H1 (cell line): ENCODE measurements at regions not wholly inside any gene's neighbourhood (a gene's known extent, or its start where the extent isn't known, plus 50 kb on each side); places are given as distances from the start of the nearest gene placed in this dataset.

Experiments used
- CTCF ChIA-PET: fragments of 300-600 bp; sonication (Branson Sonifier 250); formaldehyde crosslinking; loops from one replicate; lab custom pipeline; 2021; ENCODE audit not compliant: partially characterized antibody; lab: Charles Lee
- POLR2A ChIA-PET: fragments of 300-600 bp; sonication (Branson Sonifier 250); formaldehyde crosslinking; loops from one replicate; lab custom pipeline; 2021; ENCODE audit warnings: inconsistent platforms; ENCODE audit not compliant: partially characterized antibody; lab: Charles Lee
- DNase-seq, 2 experiments: peaks; one replicate each; pipeline versions ENCODE4 v3.0.0 to v3.0.0-alpha.2; 2010 to 2022; ENCODE audit warnings: low spot score in 2 of 2, low read depth in 1 of 2, mixed read lengths in 1 of 2
- FAIRE-seq: peaks from 2 replicates; lab custom pipeline; 2011; peaks lifted over from hg19 to GRCh38; lab: Jason Lieb, UNC
- H2AFZ ChIP-seq: 2 replicates; pipeline ENCODE4 v1.8.1; 2012; ENCODE audit warnings: low read length, inconsistent platforms
- H2AK5ac ChIP-seq: 2 replicates; pipeline ENCODE4 v1.6.1; 2013; ENCODE audit warnings: low read depth, low read length
- H2BK120ac ChIP-seq: replicated peaks from 2 replicates; pipeline ENCODE3; 2013; ENCODE audit warnings: low read depth, low read length, inconsistent platforms
- H2BK12ac ChIP-seq: 2 replicates; pipeline ENCODE4 v1.6.1; 2013; ENCODE audit warnings: low read depth, low read length
- H2BK15ac ChIP-seq: 2 replicates; pipeline ENCODE4 v1.6.1; 2013; ENCODE audit warnings: low read length
- H2BK20ac ChIP-seq: 2 replicates; pipeline ENCODE4 v1.6.1; 2013; ENCODE audit warnings: low read length
- H2BK5ac ChIP-seq: 2 replicates; pipeline ENCODE4 v1.6.1; 2013; ENCODE audit warnings: low read depth, low read length
- H3K14ac ChIP-seq: 2 replicates; pipeline ENCODE4 v1.6.1; 2013; ENCODE audit warnings: inconsistent platforms; ENCODE audit not compliant: insufficient read length
- H3K18ac ChIP-seq: 2 replicates; pipeline ENCODE4 v1.6.1; 2013; ENCODE audit warnings: low read length; ENCODE audit errors: extremely low read depth
- H3K23ac ChIP-seq: 2 replicates; pipeline ENCODE4 v1.6.1; 2013; ENCODE audit warnings: inconsistent platforms; ENCODE audit not compliant: insufficient read length
- H3K23me2 ChIP-seq: 2 replicates; pipeline ENCODE4 v1.6.1; 2013; ENCODE audit warnings: low read depth, low read length
- H3K27ac ChIP-seq: 2 replicates; pipeline ENCODE4 v1.6.1; 2011; ENCODE audit warnings: low read depth, low read length, inconsistent platforms
- H3K27me3 ChIP-seq, 4 experiments: replicated peaks in 1 of 4; 1 replicate in 1 of 4; 2 replicates in 3 of 4; pipeline versions ENCODE4 v1.6.1 to v1.8.1; 2011 to 2013; ENCODE audit warnings: low read length in 3 of 4, mild to moderate bottlenecking in 3 of 4, inconsistent platforms in 2 of 4, mixed read lengths in 2 of 4, moderate library complexity in 1 of 4; ENCODE audit not compliant: control insufficient read depth in 3 of 4, insufficient read depth in 3 of 4; ENCODE audit errors: extremely low read depth in 1 of 4
- H3K36me3 ChIP-seq, 4 experiments: 2 replicates each; pipeline versions ENCODE4 v1.6.1 to v1.8.1; 2011 to 2013; ENCODE audit warnings: mild to moderate bottlenecking in 4 of 4, low read length in 3 of 4, moderate library complexity in 2 of 4, control low read depth in 1 of 4, inconsistent platforms in 1 of 4; ENCODE audit not compliant: insufficient read depth in 4 of 4, control insufficient read depth in 2 of 4
- H3K4ac ChIP-seq: replicated peaks from 2 replicates; pipeline ENCODE3; 2013; ENCODE audit warnings: low read length, low read depth, mixed read lengths, inconsistent platforms; ENCODE audit not compliant: insufficient read length
- H3K4me1 ChIP-seq, 4 experiments: replicated peaks in 1 of 4; 1 replicate in 1 of 4; 2 replicates in 3 of 4; pipeline versions ENCODE4 v1.6.1 to v1.8.1; 2011 to 2013; ENCODE audit warnings: low read length in 3 of 4, inconsistent platforms in 2 of 4, mixed read lengths in 1 of 4; ENCODE audit not compliant: insufficient read depth in 4 of 4, control insufficient read depth in 3 of 4
- H3K4me2 ChIP-seq, 2 experiments: 2 replicates each; pipeline versions ENCODE4 v1.6.1 to v1.8.1; 2011 to 2013; ENCODE audit warnings: low read depth in 2 of 2, low read length in 2 of 2, control low read depth in 1 of 2, inconsistent platforms in 1 of 2, mild to moderate bottlenecking in 1 of 2; ENCODE audit not compliant: insufficient read depth in 1 of 2
- H3K4me3 ChIP-seq, 4 experiments: fragments of 200-600, 300-600 bp in 1 of 4; sonication (generic), shearing (Covaris generic), sonication (Bioruptor Twin) in 1 of 4; 2 replicates each; pipeline versions ENCODE4 v1.5.1 to v1.8.1; 2011 to 2016; ENCODE audit warnings: low read length in 4 of 4, low read depth in 3 of 4, control low read depth in 2 of 4, inconsistent platforms in 2 of 4, mild to moderate bottlenecking in 2 of 4, mixed read lengths in 1 of 4, moderate library complexity in 1 of 4; ENCODE audit not compliant: insufficient read depth in 2 of 4; ENCODE audit errors: extremely low read depth in 1 of 4
- H3K56ac ChIP-seq: replicated peaks from 2 replicates; pipeline ENCODE3; 2013; ENCODE audit warnings: low read depth, mild to moderate bottlenecking, mixed read lengths, low read length, inconsistent platforms; ENCODE audit not compliant: insufficient read length
- H3K79me1 ChIP-seq: 2 replicates; pipeline ENCODE4 v1.6.1; 2013; ENCODE audit warnings: low read depth, low read length, control low read depth
- H3K79me2 ChIP-seq, 2 experiments: 2 replicates each; pipeline versions ENCODE4 v1.6.1 to v1.8.1; 2012 to 2013; ENCODE audit warnings: low read length in 2 of 2, mild to moderate bottlenecking in 2 of 2, inconsistent platforms in 1 of 2; ENCODE audit not compliant: insufficient read depth in 2 of 2, control insufficient read depth in 1 of 2
- H3K9ac ChIP-seq, 4 experiments: replicated peaks in 1 of 4; 1 replicate in 1 of 4; 2 replicates in 3 of 4; pipeline versions ENCODE4 v1.6.1 to v1.8.1; 2011 to 2013; ENCODE audit warnings: low read depth in 3 of 4, low read length in 3 of 4, control low read depth in 2 of 4, mild to moderate bottlenecking in 2 of 4, moderate library complexity in 2 of 4, inconsistent platforms in 1 of 4; ENCODE audit errors: extremely low read depth in 1 of 4
- H3K9me3 ChIP-seq, 2 experiments: 2 replicates each; pipeline versions ENCODE4 v1.6.1 to v1.8.1; 2012 to 2013; ENCODE audit warnings: mild to moderate bottlenecking in 2 of 2, moderate library complexity in 2 of 2, control low read depth in 1 of 2, inconsistent platforms in 1 of 2, low read depth in 1 of 2, low read length in 1 of 2, mixed read lengths in 1 of 2; ENCODE audit not compliant: insufficient read depth in 2 of 2
- H4K20me1 ChIP-seq, 2 experiments: replicated peaks in 1 of 2; 2 replicates each; pipeline versions ENCODE3 to v1.8.1; 2011 to 2013; ENCODE audit warnings: inconsistent platforms in 2 of 2, low read length in 2 of 2, mild to moderate bottlenecking in 1 of 2; ENCODE audit not compliant: insufficient read depth in 2 of 2, control insufficient read depth in 1 of 2
- H4K5ac ChIP-seq: 2 replicates; pipeline ENCODE4 v1.6.1; 2013; ENCODE audit warnings: low read length, low read depth, mixed read lengths, inconsistent platforms; ENCODE audit not compliant: insufficient read length
- H4K8ac ChIP-seq: 2 replicates; pipeline ENCODE4 v1.8.0; 2013; ENCODE audit warnings: mild to moderate bottlenecking, moderate library complexity, low read length, inconsistent platforms; ENCODE audit not compliant: insufficient read depth; ENCODE audit errors: extremely low read depth
- H4K91ac ChIP-seq: replicated peaks from 2 replicates; pipeline ENCODE3; 2013; ENCODE audit warnings: low read length, mixed read lengths, inconsistent platforms; ENCODE audit not compliant: insufficient read length
- ATF3 ChIP-seq: IDR thresholded peaks from 2 replicates; pipeline ENCODE4 v1.6.1; 2011; ENCODE audit warnings: low read depth, mild to moderate bottlenecking, low read length; ENCODE audit not compliant: insufficient read depth
- BCL11A ChIP-seq, 2 experiments: IDR thresholded peaks; one replicate each; pipeline ENCODE4 v1.6.1; 2011; ENCODE audit warnings: low read depth in 2 of 2, low read length in 2 of 2, mild to moderate bottlenecking in 2 of 2
- CHD1 ChIP-seq: IDR thresholded peaks from 2 replicates; pipeline ENCODE4 v1.6.1; 2012; ENCODE audit warnings: low read depth, low read length, improper control_type of control experiment
- KDM1A ChIP-seq: fragments of 200-600, 300-600 bp; sonication (generic); IDR thresholded peaks from 2 replicates; pipeline ENCODE4 v1.7.1; 2016; ENCODE audit warnings: mild to moderate bottlenecking, low read length, borderline replicate concordance
- PHF8 ChIP-seq: fragments of 200-600 bp; sonication (generic); conservative IDR thresholded peaks from 2 replicates; pipeline ENCODE4 v1.7.1; 2012; ENCODE audit warnings: low read depth, mild to moderate bottlenecking, inconsistent platforms, low read length, moderate library complexity
- RAD21 ChIP-seq, 2 experiments: IDR thresholded peaks in 1 of 2; conservative IDR thresholded peaks in 1 of 2; 2 replicates each; pipeline ENCODE4 v1.6.1; 2011; ENCODE audit warnings: low read depth in 2 of 2, low read length in 2 of 2, improper control_type of control experiment in 1 of 2, inconsistent platforms in 1 of 2, mild to moderate bottlenecking in 1 of 2, moderate library complexity in 1 of 2
- TAF7 ChIP-seq: optimal IDR thresholded peaks from 2 replicates; pipeline ENCODE3; 2011; ENCODE audit warnings: low read depth, mild to moderate bottlenecking, inconsistent platforms, low read length, moderate library complexity, borderline replicate concordance
- YY1 ChIP-seq: IDR thresholded peaks from 2 replicates; pipeline ENCODE4 v1.6.1; 2011; ENCODE audit warnings: low read depth, mild to moderate bottlenecking, low read length

GRCh38 chr1:88168126-88168525 lies 515.9 kb upstream of the PKN2 start:
- H3K14ac ChIP-seq: no peak overlapping the region
- H4K8ac ChIP-seq: no peak overlapping the region
- CTCF ChIA-PET: interaction anchor here (3.1 kb wide), 1 partner anchor 12 kb away, joined by 12 read pairs; no protein-coding TSS in a partner anchor
- no peaks in the 10 kb centered on the region for H3K27me3 ChIP-seq
- H2BK20ac ChIP-seq: no peak overlapping the region
- no peak overlapping the region for H2BK5ac ChIP-seq
- H2BK120ac ChIP-seq: no peak overlapping the region
- H3K9me3 ChIP-seq: no peaks in the 10 kb centered on the region
- no peak overlapping the region for H4K91ac ChIP-seq
- no peak overlapping the region for H3K4ac ChIP-seq
- TF ChIP-seq PHF8 (no peak), TAF7 (no peak), KDM1A (no peak), ATF3 (no peak), CHD1 (no peak), BCL11A (IDR thresholded peaks at IDR 0.05; ENCODE audit: low read depth in 2 of 2, low read length in 2 of 2) (no peak), RAD21 (IDR thresholded peaks at IDR 0.05 in 1 of 2, conservative IDR thresholded peaks at IDR 0.05 in 1 of 2; ENCODE audit: low read depth in 2 of 2, low read length in 2 of 2) (no peak), YY1 (no peak)
- no peak overlapping the region for H2BK15ac ChIP-seq
- H3K27ac ChIP-seq: no peak overlapping the region
- H3K56ac ChIP-seq: no peak overlapping the region
- H3K4me2 ChIP-seq: no peak overlapping the region
- no peak overlapping the region for H3K23ac ChIP-seq
- H3K9ac ChIP-seq: no peak overlapping the region
- FAIRE-seq (no peak), DNase-seq (no peak)
- H2BK12ac ChIP-seq: no peak overlapping the region
- H3K4me3 ChIP-seq: no peak overlapping the region
- no peak overlapping the region for H4K5ac ChIP-seq
- no peaks in the 10 kb centered on the region for H3K36me3 ChIP-seq
- no peak overlapping the region for H2AK5ac ChIP-seq
- H3K23me2 ChIP-seq: no peaks in the 10 kb centered on the region
- POLR2A ChIA-PET: no interaction called here
- no peaks in the 10 kb centered on the region for H4K20me1 ChIP-seq
- no peaks in the 10 kb centered on the region for H3K79me2 ChIP-seq
- H3K4me1 ChIP-seq: no peaks in the 10 kb centered on the region
- H3K79me1 ChIP-seq: no peaks in the 10 kb centered on the region
- H2AFZ ChIP-seq: no peak overlapping the region
- no peak overlapping the region for H3K18ac ChIP-seq
